Neural crest cell (in vitro differentiated cells): ENCODE measurements at regions not wholly inside any gene's neighbourhood (a gene's known extent, or its start where the extent isn't known, plus 50 kb on each side); places are given as distances from the start of the nearest gene placed in this dataset.

Experiments used
- DNase-seq: peaks from one replicate; pipeline ENCODE4 v3.0.0; 2021; ENCODE audit warnings: low read depth, mixed read lengths, low spot score
- H3K27ac Mint-ChIP-seq: one replicate; pipeline ENCODE4 v1.8.0; 2021; ENCODE audit warnings: mild to moderate bottlenecking, mixed read lengths; ENCODE audit not compliant: unreplicated experiment
- H3K27me3 Mint-ChIP-seq: 2 replicates; pipeline ENCODE4 v1.8.0; 2021; ENCODE audit warnings: low read depth, mild to moderate bottlenecking, mixed read lengths
- H3K36me3 Mint-ChIP-seq: 2 replicates; pipeline ENCODE4 v1.8.0; 2021; ENCODE audit warnings: low read depth, mild to moderate bottlenecking, mixed read lengths
- H3K4me1 Mint-ChIP-seq: 2 replicates; pipeline ENCODE4 v1.8.0; 2021; ENCODE audit warnings: mixed read lengths
- H3K4me3 Mint-ChIP-seq: one replicate; pipeline ENCODE4 v1.8.0; 2021; ENCODE audit warnings: mild to moderate bottlenecking, mixed read lengths
- H3K9me3 Mint-ChIP-seq: 2 replicates; pipeline ENCODE4 v1.8.0; 2021; ENCODE audit warnings: mixed read lengths
- TF ChIP-seq, protein P1 (sequence below): fragments of 200-600 bp; sonication (generic); conservative IDR thresholded peaks from 2 replicates; pipeline ENCODE4 v1.5.0; 2021; ENCODE audit warnings: antibody characterized with exemption, mild to moderate bottlenecking

DNA sequence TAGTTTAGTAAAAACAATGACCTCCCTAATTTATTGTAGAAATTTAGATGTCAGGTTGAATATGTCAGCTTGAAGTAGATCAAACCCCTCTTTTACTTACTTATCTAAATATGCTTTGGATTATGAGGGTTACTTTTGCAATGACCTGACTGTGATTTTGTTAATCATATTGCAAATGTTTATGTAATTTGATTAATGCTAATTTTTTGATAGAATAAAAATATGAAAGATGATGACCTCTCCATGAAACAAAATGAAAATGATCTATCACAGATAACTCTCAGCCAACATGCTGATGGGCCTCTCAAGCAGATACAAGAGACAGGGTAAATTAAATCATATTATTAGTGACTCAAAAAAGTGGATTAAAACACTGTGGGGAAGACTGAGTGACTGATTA is 131.0 kb downstream of the CEP57L1 start:
- TF ChIP-seq, protein P1, sequence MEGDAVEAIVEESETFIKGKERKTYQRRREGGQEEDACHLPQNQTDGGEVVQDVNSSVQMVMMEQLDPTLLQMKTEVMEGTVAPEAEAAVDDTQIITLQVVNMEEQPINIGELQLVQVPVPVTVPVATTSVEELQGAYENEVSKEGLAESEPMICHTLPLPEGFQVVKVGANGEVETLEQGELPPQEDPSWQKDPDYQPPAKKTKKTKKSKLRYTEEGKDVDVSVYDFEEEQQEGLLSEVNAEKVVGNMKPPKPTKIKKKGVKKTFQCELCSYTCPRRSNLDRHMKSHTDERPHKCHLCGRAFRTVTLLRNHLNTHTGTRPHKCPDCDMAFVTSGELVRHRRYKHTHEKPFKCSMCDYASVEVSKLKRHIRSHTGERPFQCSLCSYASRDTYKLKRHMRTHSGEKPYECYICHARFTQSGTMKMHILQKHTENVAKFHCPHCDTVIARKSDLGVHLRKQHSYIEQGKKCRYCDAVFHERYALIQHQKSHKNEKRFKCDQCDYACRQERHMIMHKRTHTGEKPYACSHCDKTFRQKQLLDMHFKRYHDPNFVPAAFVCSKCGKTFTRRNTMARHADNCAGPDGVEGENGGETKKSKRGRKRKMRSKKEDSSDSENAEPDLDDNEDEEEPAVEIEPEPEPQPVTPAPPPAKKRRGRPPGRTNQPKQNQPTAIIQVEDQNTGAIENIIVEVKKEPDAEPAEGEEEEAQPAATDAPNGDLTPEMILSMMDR: no peak
- no peak for DNase-seq
- H3K9me3 Mint-ChIP-seq: no peaks in the 10 kb centered on the region
- no peak overlapping the region for H3K4me3 Mint-ChIP-seq
- no peak overlapping the region for H3K27ac Mint-ChIP-seq
- H3K27me3 Mint-ChIP-seq: no peaks in the 10 kb centered on the region
- H3K36me3 Mint-ChIP-seq: no peaks in the 10 kb centered on the region
- H3K4me1 Mint-ChIP-seq: no peaks in the 10 kb centered on the region

DNA sequence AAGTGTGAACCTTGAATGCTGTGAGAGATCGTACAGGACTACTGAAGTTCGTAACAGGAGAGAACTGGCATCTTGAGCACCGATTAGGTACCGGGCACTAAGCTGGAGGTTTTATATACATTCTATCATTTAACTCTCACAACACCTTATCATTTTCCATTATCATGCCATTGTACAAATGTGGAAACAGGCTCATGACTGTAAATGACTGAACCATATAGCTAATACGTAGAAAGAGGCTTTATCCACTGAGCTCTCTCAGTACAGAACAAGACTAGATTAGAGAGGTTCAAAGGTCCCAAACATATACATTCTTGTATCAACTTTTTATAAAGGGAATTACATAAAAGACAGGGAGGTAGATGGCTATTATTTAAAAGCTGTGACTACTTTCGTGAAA is 130.6 kb downstream of the CEP57L1 start:
- Mint-ChIP-seq H3K4me3 (no peak overlapping the region), H3K9me3 (no peaks in the 10 kb centered on the region), H3K4me1 (no peaks in the 10 kb centered on the region), H3K27ac (no peak overlapping the region), H3K27me3 (no peaks in the 10 kb centered on the region), H3K36me3 (no peaks in the 10 kb centered on the region)
- DNase-seq: no peak
- TF ChIP-seq, protein P1: no peak

DNA sequence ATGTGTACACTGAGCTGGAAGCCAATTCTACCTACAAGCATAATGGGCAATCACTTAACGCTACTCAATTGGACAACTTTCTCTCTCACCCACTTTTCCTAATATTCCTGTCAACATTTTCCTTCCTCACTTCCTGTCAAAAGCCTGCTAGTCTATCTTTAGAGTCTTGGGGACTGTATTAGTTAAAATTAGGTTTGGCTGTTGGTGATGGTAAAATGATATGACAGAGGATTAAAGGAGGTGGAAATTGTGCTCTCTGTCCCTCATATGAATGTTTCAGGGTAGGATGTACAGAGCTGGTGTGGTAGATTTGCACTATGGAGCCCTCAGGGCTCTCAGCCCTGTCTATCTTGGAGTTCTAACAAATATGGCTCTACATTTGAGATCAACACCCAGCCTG is 129.7 kb downstream of the CEP57L1 start:
- Mint-ChIP-seq H3K4me3 (no peak overlapping the region), H3K27me3 (no peaks in the 10 kb centered on the region), H3K27ac (no peak overlapping the region), H3K36me3 (no peaks in the 10 kb centered on the region), H3K4me1 (no peaks in the 10 kb centered on the region), H3K9me3 (no peaks in the 10 kb centered on the region)
- no peak for DNase-seq
- TF ChIP-seq, protein P1: no peak

DNA sequence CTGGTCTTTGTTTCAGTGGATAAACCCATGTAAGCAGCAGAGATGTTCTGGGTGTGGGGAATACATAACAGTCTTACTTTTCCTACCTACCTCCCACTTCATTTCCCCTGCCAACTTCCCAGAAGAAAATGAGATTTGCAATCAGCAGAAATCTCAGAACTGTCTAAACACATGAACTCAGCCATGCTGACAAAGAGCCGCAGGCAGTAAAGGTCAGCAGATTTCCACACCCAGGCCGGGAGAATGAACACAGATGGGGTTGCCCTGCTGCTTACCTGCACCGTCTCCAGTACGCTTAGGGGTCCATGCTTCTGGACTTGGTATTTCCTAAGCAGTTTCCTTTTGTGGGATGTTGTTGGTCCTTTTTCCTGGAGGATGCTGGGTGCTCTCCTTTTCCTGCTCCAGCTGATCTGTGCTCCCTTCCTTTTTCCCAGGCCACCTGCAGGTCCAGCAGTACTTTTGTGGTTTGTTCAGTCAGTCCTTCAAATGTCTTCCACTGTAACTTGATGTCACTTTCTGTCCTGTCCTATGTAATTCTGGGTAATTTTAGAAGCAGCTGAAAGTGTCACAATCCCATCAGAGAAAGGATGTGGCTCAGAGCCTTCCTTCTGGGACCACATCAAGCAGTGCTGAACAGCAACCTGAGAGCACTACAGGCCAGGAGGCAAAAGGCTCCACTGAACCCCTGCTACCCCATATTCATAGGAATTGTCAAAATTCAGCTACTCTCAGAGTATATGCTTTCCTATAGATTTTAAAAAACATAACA is 129.0 kb downstream of the CEP57L1 start:
- Mint-ChIP-seq H3K27ac (no peak overlapping the region), H3K4me1 (no peaks in the 10 kb centered on the region), H3K4me3 (no peak overlapping the region), H3K36me3 (no peaks in the 10 kb centered on the region), H3K9me3 (no peaks in the 10 kb centered on the region), H3K27me3 (no peaks in the 10 kb centered on the region)
- no peak for DNase-seq
- TF ChIP-seq, protein P1: no peak

DNA sequence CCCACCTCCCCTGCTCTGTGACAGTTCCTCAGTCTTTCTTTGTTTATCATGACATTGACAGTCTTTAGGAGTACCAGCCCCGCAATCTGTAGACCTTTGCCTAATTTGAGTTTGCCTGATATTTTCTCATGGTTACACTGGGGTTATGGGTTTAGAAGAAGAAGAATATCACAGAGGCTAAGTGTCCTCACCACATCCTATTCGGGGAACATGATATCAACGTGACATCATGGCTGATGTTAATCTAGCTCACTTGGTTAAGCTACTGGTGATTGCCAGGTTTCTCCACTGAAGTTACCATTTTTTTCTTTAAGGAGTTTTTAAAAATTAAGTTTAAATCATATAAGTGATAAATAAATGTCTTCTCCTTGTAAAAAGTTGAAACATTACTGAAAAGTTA is 127.5 kb downstream of the CEP57L1 start:
- TF ChIP-seq, protein P1: no peak
- DNase-seq: no peak
- Mint-ChIP-seq H3K4me3 (no peak overlapping the region), H3K27ac (no peak overlapping the region), H3K36me3 (no peaks in the 10 kb centered on the region), H3K4me1 (no peaks in the 10 kb centered on the region), H3K9me3 (no peaks in the 10 kb centered on the region), H3K27me3 (peaks cover 5% of the 10 kb centered on the region)
